ENCODE measurements at regions not wholly inside any gene's neighbourhood (a gene's known extent, or its start where the extent isn't known, plus 50 kb on each side); places are given as distances from the start of the nearest gene placed in this dataset.

- Histone ChIP-seq H3K27me3 (ENCODE audit: insufficient read depth, low read length) (no peaks in the 10 kb centered on the region), H3T11ph (ENCODE audit: low read length) (no peak overlapping the region), H3K79me2 (ENCODE audit: insufficient read depth, low read length) (no peaks in the 10 kb centered on the region), H4K5ac (ENCODE audit: insufficient read length, low read depth, low read length) (no peak overlapping the region), H3K56ac (ENCODE audit: insufficient read length, low read depth, low read length) (no peak overlapping the region), H4K91ac (ENCODE audit: insufficient read length, low read depth, low read length) (no peak overlapping the region), H3K4me1 (ENCODE audit: insufficient read depth, low read length) (no peaks in the 10 kb centered on the region), H3K27ac (ENCODE audit: insufficient read length, low read depth, low read length) (no peak overlapping the region), H4K8ac (replicated peaks; ENCODE audit: insufficient read length, low read depth, low read length) (no peak overlapping the region), H3K23me2 (ENCODE audit: insufficient read length, low read depth, low read length, poor library complexity, severe bottlenecking) (no peaks in the 10 kb centered on the region), H2AK5ac (ENCODE audit: insufficient read length, low read length) (no peak overlapping the region), H3K23ac (ENCODE audit: insufficient read length, low read depth, low read length) (no peak overlapping the region), H2BK15ac (ENCODE audit: low read depth, low read length) (no peak overlapping the region), H3K4me2 (ENCODE audit: insufficient read depth, insufficient read length, low read length) (no peak overlapping the region), H3K14ac (ENCODE audit: insufficient read depth, low read length) (no peak overlapping the region), H3K18ac (ENCODE audit: insufficient read length, low read depth, low read length) (no peak overlapping the region), H2BK5ac (ENCODE audit: insufficient read length, low read length) (no peak overlapping the region), H3K9me3 (ENCODE audit: control insufficient read depth, low read depth, low read length) (no peaks in the 10 kb centered on the region), H2BK12ac (ENCODE audit: insufficient read length, low read depth, low read length) (no peak overlapping the region), H2BK20ac (ENCODE audit: low read depth, low read length, poor library complexity, severe bottlenecking) (no peak overlapping the region), H3K9ac (ENCODE audit: extremely low read depth, insufficient read length, low read length) (no peak overlapping the region), H3K4ac (ENCODE audit: low read depth, low read length) (no peak overlapping the region), H4K20me1 (ENCODE audit: control insufficient read depth, insufficient read depth, insufficient read length) (no peaks in the 10 kb centered on the region), H2AFZ (ENCODE audit: low read length) (no peak overlapping the region), H2BK120ac (ENCODE audit: low read depth, low read length, poor library complexity, severe bottlenecking) (no peak overlapping the region), H3K79me1 (ENCODE audit: insufficient read depth, low read depth, low read length, poor library complexity, severe bottlenecking) (no peaks in the 10 kb centered on the region)
- DNase-seq: no peak
- TF ChIP-seq CTCF (conservative IDR thresholded peaks at IDR 0.05): no peak
- Mint-ChIP-seq H3K36me3 (ENCODE audit: insufficient read depth in 1 of 3, low read depth in 3 of 3) (peaks cover 0 to 11% (median 4%) of the 10 kb centered on the region in 3 experiments; a peak in 4 of 7 replicates), H3K27me3 (ENCODE audit: low read depth) (no peaks in the 10 kb centered on the region; the same call in 1 of the 2 replicates), H3K9me3 (peaks cover 9 to 10% of the 10 kb centered on the region in 2 experiments; a peak in 4 of 5 replicates), H3K27ac (no peak overlapping the region), H3K4me3 (no peak overlapping the region), H3K4me1 (peaks cover 5 to 6% of the 10 kb centered on the region in 2 experiments)
- no CpG with 5 or more reads among the region's 2 CpGs for WGBS (ENCODE audit: extremely low coverage, insufficient read length, low lambda C conversion rate)
These were observed 89.6 kb upstream of the BNC2 start for GRCh38 chr9:16960084-16960483.
